HEK293 (cell line): ENCODE measurements at regions not wholly inside any gene's neighbourhood (a gene's known extent, or its start where the extent isn't known, plus 50 kb on each side); places are given as distances from the start of the nearest gene placed in this dataset.

Source experiments
- CTCF ChIA-PET: fragments of 350-600 bp; formaldehyde crosslinking; extraction: SDS; loops from one replicate; lab custom pipeline; 2021; ENCODE audit warnings: antibody characterized with exemption; lab: Yijun Ruan, JAX
- POLR2A ChIA-PET: fragments of 300-600 bp; formaldehyde crosslinking; extraction: SDS; loops from one replicate; lab custom pipeline; 2020; ENCODE audit warnings: antibody characterized with exemption, inconsistent platforms; lab: Yijun Ruan, JAX
- H3K27ac ChIP-seq: fragments of 200-500 bp; sonication (Bioruptor generic); 2 replicates; pipeline ENCODE4 v1.5.1; 2014; ENCODE audit warnings: low read depth, low read length, control low read depth, inconsistent platforms; ENCODE audit errors: extremely low read depth
- H3K36me3 ChIP-seq, 2 experiments: fragments of 200-500 bp in 1 of 2; sonication (Bioruptor generic) in 1 of 2; 1 replicate in 1 of 2; 2 replicates in 1 of 2; pipeline ENCODE4 v1.5.1; 2014 to 2017; ENCODE audit warnings: inconsistent platforms in 2 of 2, low read length in 2 of 2; ENCODE audit not compliant: control insufficient read depth in 2 of 2, insufficient read depth in 1 of 2
- H3K4me1 ChIP-seq: fragments of 200-500 bp; sonication (Bioruptor generic); 2 replicates; pipeline ENCODE4 v1.5.1; 2014; ENCODE audit warnings: mild to moderate bottlenecking, low read length, inconsistent platforms; ENCODE audit not compliant: control insufficient read depth, insufficient read depth
- H3K4me3 ChIP-seq: 2 replicates; pipeline ENCODE4 v1.5.1; 2011; ENCODE audit warnings: low read depth, mild to moderate bottlenecking, control low read depth, low read length, moderate library complexity
- H3K9me3 ChIP-seq: fragments of 200-500 bp; sonication (Bioruptor generic); 2 replicates; pipeline ENCODE4 v1.5.1; 2014; ENCODE audit warnings: low read depth, low read length, inconsistent platforms; ENCODE audit not compliant: control insufficient read depth, insufficient read depth
- PRDM10 ChIP-seq: fragments of 450-650 bp; formaldehyde crosslinking; IDR thresholded peaks from 2 replicates; pipeline ENCODE4 v1.5.1; 2016; ENCODE audit warnings: missing biosample characterization, missing genetic modification characterization
- PRDM6 ChIP-seq: fragments of 450-650 bp; formaldehyde crosslinking; IDR thresholded peaks from 2 replicates; pipeline ENCODE4 v1.5.1; 2017; ENCODE audit warnings: missing biosample characterization, missing genetic modification characterization
- ZBTB7A ChIP-seq: fragments of 450-650 bp; formaldehyde crosslinking; IDR thresholded peaks from 2 replicates; pipeline ENCODE4 v1.5.1; 2016; ENCODE audit warnings: low read depth, missing biosample characterization, missing genetic modification characterization
- ZEB2 ChIP-seq: fragments of 450-650 bp; formaldehyde crosslinking; IDR thresholded peaks from 2 replicates; pipeline ENCODE4 v1.5.1; 2016; ENCODE audit warnings: missing biosample characterization, missing genetic modification characterization
- ZFHX2 ChIP-seq: fragments of 450-650 bp; formaldehyde crosslinking; conservative IDR thresholded peaks from 2 replicates; pipeline ENCODE4 v1.5.1; 2016; ENCODE audit warnings: missing biosample characterization, missing genetic modification characterization
- ZFP37 ChIP-seq: fragments of 450-650 bp; formaldehyde crosslinking; IDR thresholded peaks from 2 replicates; pipeline ENCODE4 v1.5.1; 2016; ENCODE audit warnings: missing biosample characterization, missing genetic modification characterization
- ZNF112 ChIP-seq: fragments of 450-650 bp; formaldehyde crosslinking; IDR thresholded peaks from 2 replicates; pipeline ENCODE4 v1.5.0; 2017; ENCODE audit warnings: missing biosample characterization, missing genetic modification characterization
- ZNF239 ChIP-seq: fragments of 450-650 bp; formaldehyde crosslinking; IDR thresholded peaks from 2 replicates; pipeline ENCODE4 v1.5.1; 2016; ENCODE audit warnings: missing biosample characterization, missing genetic modification characterization
- ZNF280D ChIP-seq: fragments of 450-650 bp; formaldehyde crosslinking; IDR thresholded peaks from 2 replicates; pipeline ENCODE4 v1.5.1; 2016; ENCODE audit warnings: missing biosample characterization, missing genetic modification characterization
- ZNF335 ChIP-seq: fragments of 450-650 bp; formaldehyde crosslinking; conservative IDR thresholded peaks from 2 replicates; pipeline ENCODE4 v1.5.1; 2016; ENCODE audit warnings: missing biosample characterization, missing genetic modification characterization
- ZNF423 ChIP-seq: fragments of 450-650 bp; formaldehyde crosslinking; IDR thresholded peaks from 2 replicates; pipeline ENCODE4 v1.5.1; 2016; ENCODE audit warnings: missing biosample characterization, missing genetic modification characterization
- ZNF639 ChIP-seq: fragments of 450-650 bp; formaldehyde crosslinking; IDR thresholded peaks from 2 replicates; pipeline ENCODE4 v1.5.1; 2016; ENCODE audit warnings: missing biosample characterization, missing genetic modification characterization
- ZNF654 ChIP-seq: fragments of 450-650 bp; formaldehyde crosslinking; IDR thresholded peaks from 2 replicates; pipeline ENCODE4 v1.5.1; 2016; ENCODE audit warnings: low read depth, missing biosample characterization, missing genetic modification characterization
- ZXDB ChIP-seq: fragments of 450-650 bp; formaldehyde crosslinking; IDR thresholded peaks from 2 replicates; pipeline ENCODE4 v1.5.1; 2016; ENCODE audit warnings: missing biosample characterization, missing genetic modification characterization

GRCh38 chr5:135110785-135111596 is 77.0 kb upstream of the PITX1 start:
- POLR2A ChIA-PET, result interaction anchor here (0.6 kb wide), 1 partner anchor 288 kb away, joined by 3 read pairs; no protein-coding TSS in a partner anchor

GRCh38 chr5:135108992-135109391 is 75.0 kb upstream of the PITX1 start:
- Histone ChIP-seq H3K36me3 (no peaks in the 10 kb centered on the region), H3K4me3 (no peak overlapping the region), H3K4me1 (no peaks in the 10 kb centered on the region), H3K27ac (no peak overlapping the region), H3K9me3 (no peaks in the 10 kb centered on the region)
- CTCF ChIA-PET, result interaction anchor here (1.0 kb wide), 1 partner anchor 76 kb away, joined by 3 read pairs; no protein-coding TSS in a partner anchor
- POLR2A ChIA-PET, result no interaction called here
- no peak for TF ChIP-seq ZNF335 (tag by site-specific recombination)
- TF ChIP-seq ZNF112, result no peak
- no peak for TF ChIP-seq ZNF639 (tag by site-specific recombination)
- TF ChIP-seq ZXDB, result no peak
- no peak for TF ChIP-seq ZNF423 (tag by site-specific recombination)
- no peak for TF ChIP-seq PRDM6 (tag by site-specific recombination)
- TF ChIP-seq ZNF654, result no peak
- TF ChIP-seq ZFP37 (tag by site-specific recombination), result no peak
- TF ChIP-seq ZNF239 (tag by site-specific recombination), result no peak
- no peak for TF ChIP-seq ZEB2 (tag by site-specific recombination)
- TF ChIP-seq ZBTB7A (tag by site-specific recombination), result no peak
- no peak for TF ChIP-seq ZFHX2 (tag by site-specific recombination)

More at GRCh38 chr5:135110785-135111596, 77.0 kb upstream of the PITX1 start:
- Histone ChIP-seq H3K4me3 (no peak overlapping the region), H3K36me3 (no peaks in the 10 kb centered on the region), H3K27ac (no peak overlapping the region), H3K4me1 (0 out of 2 replicates have a peak, but pooled peaks cover under 1% of the 10 kb centered on the region), H3K9me3 (no peaks in the 10 kb centered on the region)
- CTCF ChIA-PET, result no interaction called here
- TF ChIP-seq ZNF280D (tag by site-specific recombination), result no peak
- TF ChIP-seq PRDM10 (tag by site-specific recombination), result peak; percentile 64
